Neural progenitor cell (in vitro differentiated cells): ENCODE measurements at regions not wholly inside any gene's neighbourhood (a gene's known extent, or its start where the extent isn't known, plus 50 kb on each side); places are given as distances from the start of the nearest gene placed in this dataset.

Experiments used
- CTCF ChIP-seq: fragments of 200-600 bp; sonication (generic); IDR thresholded peaks from 2 replicates; pipeline ENCODE4 v1.5.1; 2017; ENCODE audit warnings: antibody characterized with exemption, mild to moderate bottlenecking
- EZH2 ChIP-seq: fragments of 200-600 bp; sonication (generic); IDR thresholded peaks from 2 replicates; pipeline ENCODE4 v1.6.1; 2017; ENCODE audit warnings: antibody characterized with exemption, mild to moderate bottlenecking, moderate library complexity
- EZH2phosphoT487 ChIP-seq: fragments of 200-600 bp; sonication (generic); IDR thresholded peaks from 2 replicates; pipeline ENCODE4 v1.6.1; 2017; ENCODE audit warnings: antibody characterized with exemption

GRCh38 chr2:136331226-136331625, 213.3 kb upstream of the CXCR4 start:
- TF ChIP-seq CTCF, result no peak
- no peak for TF ChIP-seq EZH2phosphoT487
- TF ChIP-seq EZH2, result no peak
